GM04504 (cell line): ENCODE measurements at regions not wholly inside any gene's neighbourhood (a gene's known extent, or its start where the extent isn't known, plus 50 kb on each side); places are given as distances from the start of the nearest gene placed in this dataset.
"Not testable (repeated sequence)": the region's sequence is repeated elsewhere in the genome, so short reads cannot be mapped to it uniquely, and the experiment has no call there.

Source experiments
- DNase-seq: peaks from one replicate; pipeline ENCODE4 v3.0.0-alpha.2; 2012; ENCODE audit warnings: low read depth

- peak; percentile 38 for DNase-seq
Observed at GRCh38 chr7:81285142-81285871, 366.5 kb upstream of the SEMA3C start.

DNA sequence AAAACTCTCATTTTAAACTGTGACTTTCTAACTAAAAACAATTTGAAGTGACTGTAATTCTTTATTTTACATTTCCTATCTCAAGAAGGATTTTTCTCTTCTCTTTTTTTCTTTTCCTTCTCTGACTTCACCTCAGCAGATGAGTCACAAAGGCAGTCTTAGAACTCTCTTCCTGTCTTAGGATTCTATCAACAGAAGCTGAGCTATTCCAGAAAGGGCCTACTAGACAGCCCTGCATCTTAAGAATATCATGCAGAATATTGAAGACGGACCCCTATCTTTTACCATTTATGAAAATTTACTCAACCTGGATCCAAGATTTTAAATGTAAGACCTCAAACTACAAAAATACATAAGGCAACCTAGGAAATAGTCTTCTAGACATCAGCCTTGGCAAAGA is 365.7 kb upstream of the SEMA3C start:
- no peak for DNase-seq

- no peak for DNase-seq
Observed at GRCh38 chr7:81280531-81280930, 361.7 kb upstream of the SEMA3C start.

DNA sequence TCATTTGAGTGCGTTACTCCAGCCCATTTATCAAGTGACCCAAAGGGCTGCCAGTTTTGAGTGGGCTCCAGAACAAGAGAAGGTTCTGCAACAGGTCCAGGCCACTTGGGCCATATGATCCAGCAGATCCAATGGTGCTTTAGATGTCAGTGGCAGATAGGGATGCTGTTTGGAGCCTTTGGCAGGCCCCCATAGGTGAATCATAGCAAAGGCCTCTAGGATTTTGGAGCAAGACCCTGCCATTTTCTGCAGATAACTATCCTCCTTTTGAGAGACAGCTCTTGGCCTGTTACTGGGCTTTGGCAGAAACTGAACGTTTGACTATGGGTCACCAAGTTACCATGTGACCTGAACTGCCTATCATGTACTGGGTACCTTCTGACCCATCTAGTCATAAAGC is 358.8 kb upstream of the SEMA3C start:
- no peak for DNase-seq

DNA sequence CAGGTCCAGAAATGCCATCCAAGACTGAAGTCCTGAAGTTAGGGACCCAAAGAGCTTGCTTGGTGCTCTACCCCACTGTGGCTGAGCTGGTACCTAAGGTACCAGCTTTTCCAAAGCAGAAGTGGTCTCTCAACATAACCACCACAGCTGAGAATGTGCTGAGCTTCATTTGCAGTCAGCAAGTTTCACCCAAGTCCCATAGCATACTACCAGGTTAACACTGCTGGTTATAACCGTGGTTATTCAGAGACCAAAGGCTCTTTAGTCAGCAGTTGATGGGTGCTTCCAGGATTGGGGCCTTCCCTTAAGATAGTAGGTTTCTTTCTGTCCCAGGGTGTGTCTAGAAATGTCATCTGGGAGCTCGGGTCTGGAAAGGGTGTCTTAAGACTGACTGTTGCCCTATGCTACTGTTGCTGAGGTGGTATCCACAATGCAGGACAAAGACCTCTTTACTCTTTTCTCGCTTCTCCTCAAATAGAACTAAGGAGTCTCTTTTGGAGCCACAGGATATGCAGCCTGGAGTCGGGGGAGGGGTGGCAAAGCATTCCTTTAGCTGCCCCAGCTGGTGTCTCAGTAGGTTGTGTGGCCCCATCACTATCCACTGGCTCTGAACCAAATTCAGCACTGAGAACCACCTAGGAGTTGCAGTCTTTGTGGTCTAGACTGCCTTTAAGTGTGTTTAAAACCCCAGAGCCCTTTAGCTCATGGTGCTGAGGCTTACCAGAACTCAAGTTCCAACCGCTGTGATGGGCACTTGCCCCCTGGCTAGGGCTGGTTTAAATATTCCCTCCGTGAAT is 354.9 kb upstream of the SEMA3C start:
- no peak for DNase-seq

DNA sequence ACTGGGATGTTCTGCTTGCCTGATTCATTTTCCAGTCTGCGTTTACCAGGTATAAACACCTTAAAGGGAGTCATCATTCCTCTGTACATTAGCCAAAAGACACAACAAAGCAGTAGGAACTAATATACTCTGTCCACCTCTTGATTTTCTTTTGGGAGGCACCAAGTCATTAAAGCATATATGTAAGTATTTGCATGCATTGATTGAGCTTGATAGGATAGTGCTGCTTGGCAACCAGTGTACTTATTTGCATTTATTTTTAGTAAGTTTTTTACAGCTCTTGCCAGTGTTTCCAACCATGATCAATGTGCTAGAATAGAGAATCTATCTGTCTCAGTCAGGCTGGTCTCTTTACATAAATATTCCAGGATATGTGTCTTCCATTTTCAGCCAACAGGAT is 353.3 kb upstream of the SEMA3C start:
- DNase-seq = no peak

DNA sequence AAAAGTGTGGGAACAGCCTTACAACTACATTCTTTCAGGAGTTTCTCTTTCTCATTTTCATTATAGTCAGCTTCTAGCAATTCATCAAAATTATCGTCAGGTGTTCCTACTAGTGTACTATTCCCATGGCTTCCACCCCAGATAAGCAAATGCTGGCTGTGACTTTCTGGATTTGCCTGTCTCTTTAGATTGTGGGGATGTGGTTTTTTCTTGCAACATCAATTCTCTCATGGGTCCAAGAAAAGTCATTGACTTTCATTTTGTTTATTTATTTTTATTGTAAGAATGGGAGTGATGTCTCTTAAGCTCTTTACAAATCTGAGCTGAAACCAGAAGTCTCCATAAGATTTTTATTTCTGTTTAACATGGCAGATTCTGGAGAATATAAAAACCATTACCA is 349.7 kb upstream of the SEMA3C start:
- DNase-seq = no peak

GRCh38 chr7:81267508-81267907 is 348.7 kb upstream of the SEMA3C start:
- no peak for DNase-seq

GRCh38 chr7:81264116-81264515 is 345.3 kb upstream of the SEMA3C start:
- no peak for DNase-seq

DNA sequence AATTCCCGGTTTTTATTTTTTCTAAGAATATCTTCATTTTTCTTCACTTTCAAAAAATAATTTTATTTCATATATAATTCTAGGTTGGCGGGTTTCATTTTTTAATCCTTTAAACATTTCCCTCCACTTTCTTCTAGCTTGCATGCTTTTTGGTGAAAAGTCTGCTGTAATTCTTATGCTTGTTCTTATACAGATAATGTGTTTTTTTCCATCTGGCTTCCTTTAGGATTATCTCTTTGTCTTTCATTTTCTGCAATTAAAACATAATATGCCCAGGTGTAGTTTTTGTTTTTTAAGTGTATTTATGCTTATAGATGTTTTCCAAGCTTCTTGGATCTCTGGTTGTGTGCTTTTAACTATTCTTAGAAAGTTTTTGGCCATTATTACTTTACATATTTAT is 341.3 kb upstream of the SEMA3C start:
- no peak for DNase-seq

DNA sequence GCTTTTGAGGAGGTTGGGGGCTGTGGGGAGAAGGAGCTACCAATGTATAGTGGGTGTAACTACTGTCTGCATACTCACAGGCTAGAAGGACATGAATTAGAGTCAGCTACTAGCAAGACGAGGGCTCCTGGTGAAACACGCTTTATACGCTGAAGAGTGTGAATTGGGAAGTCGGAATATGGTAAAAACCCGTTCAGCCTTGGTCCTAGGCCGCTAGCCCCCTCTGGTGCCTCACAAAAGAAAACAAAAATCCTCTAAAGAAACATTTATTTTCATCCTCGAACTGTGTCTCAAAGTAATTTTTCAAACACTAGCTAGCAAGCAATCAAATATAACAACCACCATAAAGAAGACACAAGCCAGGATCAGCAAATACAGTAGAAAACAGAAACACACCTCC is 338.1 kb upstream of the SEMA3C start:
- DNase-seq = no peak

- no peak for DNase-seq
Observed at GRCh38 chr7:81248420-81248819, 329.6 kb upstream of the SEMA3C start.

- DNase-seq = not testable (repeated sequence)
Observed at GRCh38 chr7:81247364-81247763, 328.5 kb upstream of the SEMA3C start.

- DNase-seq = no peak
Observed at GRCh38 chr7:81245353-81245752, 326.5 kb upstream of the SEMA3C start.

- no peak for DNase-seq
Observed at GRCh38 chr7:81244224-81244623, 325.4 kb upstream of the SEMA3C start.

GRCh38 chr7:81236560-81236959 is 317.7 kb upstream of the SEMA3C start:
- no peak for DNase-seq

GRCh38 chr7:81235997-81236396 is 317.1 kb upstream of the SEMA3C start:
- DNase-seq = no peak

DNA sequence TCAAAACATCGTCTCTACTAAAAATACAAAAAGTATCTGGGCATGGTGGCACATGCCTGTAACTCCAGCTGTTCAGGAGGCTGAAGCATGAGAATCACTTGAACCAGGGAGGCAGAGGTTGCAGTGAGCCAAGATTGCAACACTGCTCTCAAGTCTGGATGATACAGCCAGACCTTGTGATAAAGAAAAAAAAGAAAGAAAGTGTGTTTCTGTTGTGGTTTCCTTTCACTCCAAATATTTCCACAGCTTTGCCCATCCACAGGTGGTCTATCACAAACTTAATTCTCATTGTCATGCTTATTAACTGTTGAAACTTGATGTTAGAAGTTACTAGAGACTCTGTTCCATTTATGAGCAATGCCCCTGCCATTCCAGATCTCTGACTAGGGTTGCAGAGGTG is 316.0 kb upstream of the SEMA3C start:
- no peak for DNase-seq

DNA sequence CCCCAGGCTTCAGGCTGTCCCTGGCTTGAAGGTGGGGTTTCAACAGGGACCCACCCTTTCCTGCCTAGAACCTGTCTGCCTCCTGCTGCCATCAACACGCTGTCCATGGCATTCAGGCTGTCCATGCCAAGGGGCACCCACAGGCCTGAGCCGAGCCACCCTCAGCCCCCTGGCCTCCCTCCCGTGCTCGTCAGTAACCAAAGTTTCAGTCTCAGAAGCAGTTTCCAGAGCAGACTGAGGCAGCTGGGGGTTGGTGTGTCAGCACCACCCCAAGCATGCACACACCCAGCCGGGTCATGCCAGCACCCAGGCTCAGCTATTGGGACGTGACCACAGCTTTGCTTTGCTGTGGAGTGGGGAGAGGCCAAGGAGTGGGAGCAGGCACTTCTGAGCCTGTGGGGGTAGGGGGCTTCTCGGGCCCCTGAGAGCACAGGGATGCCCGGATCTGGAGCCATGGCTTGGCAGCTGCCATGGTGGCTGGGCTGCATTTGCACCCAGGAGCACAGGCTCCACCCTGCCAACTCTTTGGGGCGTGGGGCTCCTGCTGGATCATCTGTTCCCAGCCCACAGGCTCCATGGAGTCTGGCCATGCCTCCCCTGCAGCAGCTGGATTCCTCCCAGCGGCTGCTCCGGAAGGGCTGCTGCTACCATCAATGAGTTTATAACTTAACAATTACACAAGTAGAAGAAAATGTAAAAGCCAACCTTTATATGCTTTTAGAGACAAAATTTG is 314.5 kb upstream of the SEMA3C start:
- DNase-seq = no peak

- DNase-seq = no peak
Observed at GRCh38 chr7:81232084-81232799, 313.4 kb upstream of the SEMA3C start.

DNA sequence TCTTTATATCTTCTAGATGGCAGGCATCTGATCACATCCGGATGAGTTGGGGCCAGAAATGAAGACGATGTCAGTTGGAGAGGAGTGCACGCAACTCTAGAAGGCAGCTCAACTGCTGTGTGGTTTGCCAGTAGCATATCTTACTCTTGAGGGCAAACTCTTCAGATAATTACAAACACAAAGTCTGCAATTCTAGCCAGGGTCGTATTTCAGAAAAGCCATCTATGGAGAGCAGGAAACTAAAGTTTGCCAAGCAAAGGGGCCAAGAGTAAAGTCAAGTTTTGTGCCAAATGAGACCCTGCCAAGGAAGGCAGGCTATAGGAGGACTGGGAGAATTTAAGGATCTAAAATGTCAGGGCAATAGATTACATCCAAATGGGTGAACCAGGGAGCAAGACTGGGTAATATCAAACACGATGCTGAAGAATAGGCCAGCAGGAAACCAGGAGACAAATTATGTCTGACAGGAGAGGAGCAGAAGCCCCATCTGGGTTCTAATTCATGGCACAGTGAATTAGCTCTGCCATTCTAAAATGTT is 312.5 kb upstream of the SEMA3C start:
- DNase-seq = no peak

GRCh38 chr7:81226234-81226633 is 307.4 kb upstream of the SEMA3C start:
- DNase-seq = no peak
